ENCODE measurements at regions not wholly inside any gene's neighbourhood (a gene's known extent, or its start where the extent isn't known, plus 50 kb on each side); places are given as distances from the start of the nearest gene placed in this dataset.
"Not testable (repeated sequence)": the region's sequence is repeated elsewhere in the genome, so short reads cannot be mapped to it uniquely, and the experiment has no call there.

DNA sequence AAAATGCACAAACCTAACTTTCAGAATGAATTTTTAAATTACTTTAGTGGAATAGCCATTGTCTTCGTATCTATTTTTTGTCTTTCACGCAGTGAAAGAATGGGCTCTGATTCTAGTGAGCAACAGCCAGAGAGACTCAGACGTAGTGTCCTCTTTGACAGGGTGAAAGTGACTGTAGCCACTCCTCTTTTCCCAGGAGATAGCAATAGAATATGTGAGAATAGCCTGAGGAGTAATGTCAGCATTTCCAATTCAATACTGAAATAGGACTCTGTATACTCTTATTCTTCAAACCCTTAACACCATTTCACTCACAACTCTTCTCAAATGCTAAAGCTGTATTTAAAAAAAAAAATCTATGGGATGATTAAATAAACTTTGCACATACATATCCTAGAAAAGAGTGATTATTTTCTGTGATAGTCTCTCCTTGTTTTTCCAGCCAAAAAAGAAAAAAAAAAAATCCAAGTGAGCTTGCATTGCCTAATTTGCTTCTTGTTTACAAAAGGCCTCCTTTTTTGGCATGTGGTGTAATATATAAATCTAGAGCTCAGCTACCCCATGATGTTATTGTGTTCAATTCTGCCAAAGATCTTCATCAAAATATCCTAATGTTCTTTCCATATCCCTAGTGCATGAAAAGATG, 626.1 kb upstream of the SLITRK6 start:
- no peak for DNase-seq (ENCODE audit: low read depth, low spot score)

DNA sequence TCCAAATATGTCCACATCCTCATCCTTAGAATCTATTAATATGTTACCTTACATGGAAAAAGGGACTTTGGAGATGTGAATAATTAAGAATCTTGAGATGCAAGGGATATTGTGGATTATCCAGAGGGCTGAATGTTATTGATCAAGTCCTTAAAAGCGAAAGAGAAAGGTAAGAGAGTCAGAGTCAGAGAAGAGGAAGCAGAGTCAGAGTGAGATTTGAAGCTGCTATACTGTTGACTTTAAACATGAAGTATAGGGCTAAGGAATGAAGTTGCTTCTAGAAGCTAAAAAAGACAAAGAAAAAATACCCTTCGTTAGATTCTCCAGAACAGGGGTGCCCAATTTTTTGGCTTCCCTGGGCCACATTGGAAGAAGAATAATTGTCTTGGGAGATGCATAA, 627.2 kb upstream of the SLITRK6 start:
- no peak for DNase-seq (ENCODE audit: low read depth, low spot score)

DNA sequence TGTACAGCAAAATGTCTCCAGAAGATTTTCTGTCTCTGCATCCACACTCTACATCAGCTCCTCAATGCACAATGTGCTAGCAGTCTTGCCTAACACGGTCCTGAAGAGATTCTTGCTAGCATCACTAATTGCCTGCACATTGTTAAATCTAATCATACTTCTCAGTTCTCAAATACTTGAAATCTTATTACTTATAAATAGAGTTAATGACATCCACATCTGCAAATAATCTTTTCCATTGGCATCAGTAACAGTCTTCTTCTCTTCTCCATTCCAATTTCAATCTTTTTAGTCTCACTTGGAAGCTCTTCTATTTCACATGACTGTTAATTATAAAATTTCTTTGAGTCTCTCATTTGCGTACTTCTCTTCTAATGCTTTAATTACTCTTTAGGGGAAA, 630.5 kb upstream of the SLITRK6 start:
- no peak for DNase-seq (ENCODE audit: low read depth, low spot score)

DNA sequence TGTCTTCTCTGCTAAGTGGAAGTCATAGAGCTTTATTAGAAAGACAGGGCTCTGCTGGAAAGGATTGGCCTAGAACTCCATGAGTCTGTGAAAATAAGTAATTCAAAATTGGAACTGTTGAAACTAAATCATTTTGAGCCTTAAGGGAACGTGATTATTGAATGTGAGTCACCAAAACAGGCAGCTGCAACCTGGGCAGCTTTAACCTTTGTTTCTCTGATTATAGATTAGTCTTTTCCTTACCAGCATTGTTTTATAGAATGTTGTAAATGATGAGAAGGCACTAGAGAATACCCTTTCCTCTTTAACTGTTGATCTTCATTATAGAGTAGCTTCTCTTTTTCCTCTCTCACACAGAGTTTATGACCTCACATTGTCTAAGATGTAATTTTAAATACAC, 638.8 kb upstream of the SLITRK6 start:
- DNase-seq (ENCODE audit: low read depth, low spot score): no peak

DNA sequence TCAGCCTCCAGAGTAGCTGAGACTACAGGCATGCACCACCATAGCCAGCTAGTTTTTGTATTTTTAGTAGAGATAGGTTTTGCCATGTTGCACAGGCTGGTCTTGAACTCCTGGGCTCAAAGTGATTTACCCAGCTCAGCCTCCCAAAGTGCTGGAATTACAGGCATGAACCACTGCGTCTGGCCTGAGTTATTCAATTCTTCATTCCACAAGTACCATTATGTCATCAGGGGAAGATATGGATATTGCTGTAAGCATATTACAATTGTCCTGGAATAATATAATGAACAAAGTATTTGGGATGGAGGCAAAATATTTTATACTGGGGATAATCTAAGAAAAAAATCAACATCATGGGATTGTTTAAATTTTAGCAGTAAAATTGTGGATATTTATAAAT, 646.0 kb upstream of the SLITRK6 start:
- no peak for DNase-seq (ENCODE audit: low read depth, low spot score)

DNA sequence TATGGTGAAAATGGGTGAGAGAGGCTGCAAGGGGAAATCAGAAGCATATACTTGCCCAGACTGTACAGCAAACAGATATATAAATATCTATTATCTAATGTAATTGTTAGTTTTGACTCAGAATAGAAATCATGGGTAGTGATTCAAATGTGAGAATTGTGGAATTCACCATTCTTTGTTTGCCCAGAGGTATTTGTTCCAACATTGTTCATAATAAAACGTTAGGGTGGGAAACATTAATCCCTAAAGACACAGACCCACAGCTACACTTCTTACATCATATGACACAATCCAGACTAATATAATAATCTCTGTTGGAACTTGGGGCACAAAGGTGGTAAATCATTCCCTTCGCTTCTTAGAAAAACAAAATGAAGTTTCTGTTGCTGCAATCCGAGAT, 646.5 kb upstream of the SLITRK6 start:
- no peak for DNase-seq (ENCODE audit: low read depth, low spot score)

DNA sequence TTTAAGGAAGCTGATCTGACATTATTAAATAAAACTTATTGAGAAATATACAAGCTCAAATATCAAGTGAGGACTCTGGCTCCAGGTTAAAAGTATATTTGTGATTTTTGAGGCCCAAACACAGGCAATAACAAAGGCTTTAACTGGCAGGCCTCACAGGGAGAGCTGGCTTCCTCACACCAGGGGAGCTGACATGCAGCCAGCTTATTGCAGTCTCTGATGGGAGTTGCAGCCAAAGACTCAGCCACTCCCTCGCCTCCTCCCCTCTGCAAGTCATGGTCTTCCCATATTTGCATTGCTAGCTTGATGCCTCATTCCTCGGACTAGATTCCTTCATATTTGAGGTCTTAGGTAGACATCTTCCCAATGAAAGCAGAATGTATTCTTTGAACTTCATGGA, 647.1 kb upstream of the SLITRK6 start:
- DNase-seq (ENCODE audit: low read depth, low spot score): peak; percentile 62

DNA sequence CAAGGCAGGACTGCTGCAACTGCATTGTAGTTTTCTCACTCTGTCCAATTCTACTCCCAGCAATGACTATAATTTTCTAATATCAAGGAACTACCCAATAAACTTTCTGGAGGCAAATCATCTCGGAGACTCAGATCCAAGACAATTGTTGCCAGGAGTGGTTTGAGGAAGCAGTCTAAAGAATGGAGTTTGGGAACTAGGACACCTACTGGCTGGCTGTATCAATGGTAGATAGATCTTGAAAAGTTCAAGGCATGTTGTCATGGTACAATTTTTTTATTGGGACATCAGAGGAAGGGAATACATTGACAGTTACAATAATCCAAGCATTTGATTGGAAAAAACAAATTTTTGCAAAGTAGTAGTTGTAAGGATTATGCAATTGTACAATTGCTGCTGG, 648.3 kb upstream of the SLITRK6 start:
- no peak for DNase-seq (ENCODE audit: low read depth, low spot score)

DNA sequence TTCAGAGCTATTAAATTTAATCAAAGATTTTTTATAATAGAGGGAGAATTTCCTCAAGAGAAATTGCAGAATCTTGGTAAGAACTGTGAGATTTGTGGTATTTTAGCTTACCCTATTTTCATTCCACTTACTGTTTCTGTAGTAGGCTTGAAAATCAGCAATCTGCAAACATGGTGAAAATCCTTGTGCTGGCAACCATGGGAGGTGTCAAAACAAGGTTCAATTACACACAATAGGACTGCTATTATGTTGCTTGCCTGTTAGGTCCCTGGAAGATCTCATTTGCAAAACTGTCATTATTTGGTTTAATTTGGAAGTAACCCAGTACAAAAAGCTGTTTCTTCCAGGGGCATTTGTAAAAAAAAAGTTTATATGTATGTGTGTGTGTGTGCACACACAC, 662.8 kb upstream of the SLITRK6 start:
- DNase-seq (ENCODE audit: low read depth, low spot score): no peak

DNA sequence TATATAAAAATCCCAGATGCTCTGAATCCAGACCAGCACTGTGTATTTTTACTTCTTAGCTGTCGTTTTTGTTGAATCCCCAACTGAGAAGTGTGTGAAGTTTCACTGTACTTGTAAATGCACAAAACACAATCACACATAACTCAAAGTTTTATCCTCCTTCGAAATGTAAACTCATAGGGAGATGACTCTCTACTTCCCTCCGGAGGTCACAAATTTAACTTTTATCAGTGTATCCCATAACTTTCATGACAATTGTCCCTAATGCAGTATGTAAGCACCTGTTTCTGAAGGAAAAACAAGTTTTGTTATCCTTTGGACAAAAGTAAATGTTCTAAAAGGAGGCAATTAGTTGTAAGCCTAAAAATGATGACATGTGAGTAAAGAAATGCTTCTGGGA, 665.0 kb upstream of the SLITRK6 start:
- DNase-seq (ENCODE audit: low read depth, low spot score): no peak

DNA sequence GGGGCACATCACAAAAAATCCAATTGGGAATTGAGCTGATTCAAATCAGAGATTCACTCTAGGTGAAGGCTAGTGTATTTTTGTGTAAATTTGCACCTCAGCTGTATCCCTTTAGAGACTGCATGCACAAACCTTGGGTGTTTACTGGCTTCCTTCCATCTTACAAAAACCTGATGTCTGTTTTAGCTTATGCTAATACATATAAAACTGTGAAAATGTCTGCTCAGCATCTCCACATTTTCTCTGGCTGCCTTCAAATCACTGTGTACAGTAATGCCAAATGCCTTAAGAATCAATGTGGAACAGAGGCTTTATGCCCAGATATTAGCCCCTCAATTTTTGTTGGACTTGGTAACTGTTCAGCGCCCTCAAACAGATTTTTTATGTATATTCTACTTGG, 675.8 kb upstream of the SLITRK6 start:
- no peak for DNase-seq (ENCODE audit: low read depth, low spot score)

DNA sequence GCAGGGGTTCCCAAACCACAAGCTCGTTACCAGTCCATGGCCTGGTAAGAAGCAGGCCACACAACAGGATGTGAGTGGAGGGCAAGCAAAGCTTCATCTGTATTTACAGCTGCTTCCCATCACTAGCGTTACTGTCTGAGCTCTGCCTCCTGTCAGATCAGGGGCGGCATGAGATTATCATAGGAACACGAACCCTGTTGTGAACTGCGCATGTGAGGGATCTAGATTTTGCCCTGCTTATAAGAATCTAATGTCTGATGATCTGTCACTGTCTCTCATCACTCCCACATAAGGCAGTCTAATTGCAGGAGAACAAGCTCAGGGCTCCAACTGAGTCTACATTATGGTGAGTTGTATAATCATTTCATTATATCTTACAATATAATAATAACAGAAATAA, 677.4 kb upstream of the SLITRK6 start:
- DNase-seq (ENCODE audit: low read depth, low spot score): no peak

DNA sequence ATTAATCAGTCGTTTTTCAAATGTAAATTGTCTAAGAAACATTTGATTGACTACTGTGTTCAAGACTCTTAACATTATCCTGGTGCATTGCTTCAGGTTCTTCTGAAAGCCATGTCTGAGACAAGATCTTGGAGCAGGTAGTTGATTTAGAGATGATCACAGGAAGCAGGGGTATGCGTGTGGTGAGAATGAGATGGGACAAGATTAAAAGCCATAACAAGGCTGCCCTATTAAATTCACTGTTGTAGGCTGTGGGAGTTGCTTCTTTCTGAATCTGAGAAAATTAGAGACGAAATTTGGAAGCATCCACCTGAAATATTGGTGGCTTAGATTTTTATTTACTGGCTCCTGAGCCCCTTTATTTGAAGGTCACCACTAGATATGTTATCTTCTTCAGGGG, 687.4 kb upstream of the SLITRK6 start:
- no peak for DNase-seq (ENCODE audit: low read depth, low spot score)

DNA sequence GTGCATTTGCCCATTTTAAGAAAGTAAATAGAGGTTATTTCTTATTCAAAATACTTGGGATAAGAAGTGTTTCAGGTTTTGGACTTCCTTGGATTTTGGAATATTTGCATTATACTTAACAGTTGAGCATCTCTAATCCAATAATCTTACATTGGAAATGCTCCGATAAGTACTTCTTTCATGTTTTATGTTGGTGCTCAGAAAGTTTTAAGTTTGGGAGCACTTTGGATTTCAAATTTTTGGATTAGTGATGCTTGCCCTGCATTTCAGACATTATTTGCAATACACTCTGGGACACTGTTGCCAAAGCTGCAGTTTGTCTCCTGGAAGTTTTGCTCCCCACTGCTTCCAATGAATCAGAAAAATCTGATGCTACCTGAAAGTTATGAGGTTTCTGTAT, 691.9 kb upstream of the SLITRK6 start:
- DNase-seq (ENCODE audit: low read depth, low spot score): no peak

DNA sequence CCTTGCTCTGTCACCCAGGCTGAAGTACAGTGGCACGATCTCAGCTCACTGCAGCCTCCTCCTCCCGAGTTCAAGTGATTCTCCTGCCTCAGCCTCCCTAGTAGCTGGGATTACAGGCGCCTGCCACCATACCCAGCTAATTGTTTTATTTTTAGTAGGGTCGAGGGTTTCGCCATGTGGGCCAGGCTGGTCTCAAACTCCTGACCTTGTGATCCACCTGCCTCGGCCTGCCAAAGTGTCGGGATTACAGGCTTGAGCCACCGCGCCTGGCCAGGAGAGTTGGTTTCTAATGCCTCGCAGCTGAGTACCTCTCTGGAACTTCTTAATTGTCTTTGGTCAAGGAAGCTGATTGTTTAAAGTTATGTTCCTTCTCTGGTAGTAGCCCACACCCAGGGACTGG, 702.7 kb upstream of the SLITRK6 start:
- not testable (repeated sequence) for DNase-seq (ENCODE audit: low read depth, low spot score)

DNA sequence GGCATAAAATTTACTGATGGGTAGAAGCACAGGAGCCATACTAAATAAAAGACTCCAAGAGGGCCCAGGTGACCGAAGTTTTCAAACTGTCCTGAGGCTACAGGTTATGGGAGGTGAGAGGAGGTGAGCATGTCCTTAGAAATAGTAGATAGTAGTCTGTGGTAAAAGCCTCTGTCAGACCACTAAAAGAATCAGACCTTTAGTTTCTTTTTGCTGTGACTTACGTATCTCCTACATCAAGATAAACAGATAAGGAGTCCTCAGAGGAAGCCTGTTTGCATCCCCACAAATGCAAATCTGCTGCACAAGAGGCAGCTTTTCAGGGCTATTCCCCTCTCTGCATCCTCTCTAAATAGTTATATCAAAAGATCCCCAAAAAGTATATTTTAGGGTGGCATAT, 711.6 kb upstream of the SLITRK6 start:
- no peak for DNase-seq (ENCODE audit: low read depth, low spot score)

DNA sequence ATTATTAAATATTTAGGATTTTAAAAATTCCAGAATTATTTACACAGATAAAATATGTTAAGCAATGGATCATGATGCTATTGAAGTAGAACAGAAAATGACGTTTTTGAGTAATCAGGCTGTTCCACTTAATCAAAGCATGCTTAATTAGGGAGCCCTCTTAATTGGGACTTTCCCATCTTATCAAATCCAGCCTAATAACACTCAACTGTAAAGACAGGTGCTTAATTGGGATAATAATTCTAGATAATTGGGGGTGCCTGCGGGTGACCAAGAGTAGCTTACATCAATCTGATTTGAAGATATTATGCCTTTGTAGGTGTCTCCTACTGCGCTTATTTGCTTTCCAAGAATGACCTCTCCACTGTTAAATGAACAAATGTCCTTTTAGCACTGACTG, 742.2 kb upstream of the SLITRK6 start:
- DNase-seq (ENCODE audit: low read depth, low spot score): no peak

DNA sequence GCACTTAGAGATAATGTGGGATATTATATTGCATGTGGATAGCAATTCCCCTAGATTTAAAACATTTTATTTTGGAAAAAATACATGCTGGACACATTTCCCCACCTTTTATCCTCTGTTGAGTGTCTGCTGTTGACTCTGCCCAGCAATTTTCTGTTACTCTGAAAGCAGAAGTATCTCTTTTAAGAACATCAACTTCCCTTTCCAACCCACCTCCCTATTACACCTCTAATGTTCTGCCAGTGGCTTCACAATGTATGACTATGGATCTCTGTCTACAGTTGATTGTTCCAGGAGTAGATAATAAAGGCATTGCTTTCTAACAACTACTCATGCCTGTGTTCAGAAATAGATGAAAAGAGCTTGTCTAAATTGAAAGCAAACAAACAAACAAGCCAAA, 754.8 kb upstream of the SLITRK6 start:
- no peak for DNase-seq (ENCODE audit: low read depth, low spot score)

DNA sequence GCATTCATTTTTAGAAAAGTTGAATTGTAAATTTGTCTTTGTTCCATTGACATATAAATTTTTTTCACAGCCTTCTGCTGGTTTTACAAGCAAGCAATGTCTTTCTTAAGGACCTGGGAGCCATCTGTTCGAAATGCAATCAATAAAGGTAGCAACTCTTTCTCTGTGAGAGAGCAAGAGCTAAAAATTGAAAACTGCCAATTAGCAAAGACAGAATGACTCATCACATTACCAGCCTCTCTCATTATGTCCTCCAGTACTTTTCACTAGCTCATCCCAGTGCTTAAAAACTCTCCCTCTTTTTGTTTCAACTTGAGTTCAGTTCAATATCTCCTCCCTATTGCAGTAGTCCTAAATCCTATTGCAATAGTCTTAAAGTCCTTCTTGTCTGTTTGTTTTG, 760.7 kb upstream of the SLITRK6 start:
- no peak for DNase-seq (ENCODE audit: low read depth, low spot score)

DNA sequence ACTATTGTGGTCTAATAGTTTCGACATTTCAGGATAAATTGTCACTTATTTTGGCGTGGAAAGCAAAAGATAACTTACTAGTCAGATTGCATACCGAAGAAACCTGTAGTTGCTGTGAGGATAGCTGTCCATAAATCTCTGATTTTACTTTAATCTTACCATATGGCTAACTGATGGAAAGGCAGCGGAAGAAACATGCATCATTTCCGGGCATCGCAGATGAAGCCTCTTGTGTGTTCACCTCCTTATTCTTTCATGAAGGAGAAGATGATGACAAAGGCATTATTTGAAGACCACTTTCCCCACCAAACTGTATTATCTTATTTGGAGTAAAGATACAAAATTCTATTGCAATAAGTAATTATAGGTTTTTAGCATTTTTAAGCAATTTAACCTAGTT, 763.6 kb upstream of the SLITRK6 start:
- no peak for DNase-seq (ENCODE audit: low read depth, low spot score)

DNA sequence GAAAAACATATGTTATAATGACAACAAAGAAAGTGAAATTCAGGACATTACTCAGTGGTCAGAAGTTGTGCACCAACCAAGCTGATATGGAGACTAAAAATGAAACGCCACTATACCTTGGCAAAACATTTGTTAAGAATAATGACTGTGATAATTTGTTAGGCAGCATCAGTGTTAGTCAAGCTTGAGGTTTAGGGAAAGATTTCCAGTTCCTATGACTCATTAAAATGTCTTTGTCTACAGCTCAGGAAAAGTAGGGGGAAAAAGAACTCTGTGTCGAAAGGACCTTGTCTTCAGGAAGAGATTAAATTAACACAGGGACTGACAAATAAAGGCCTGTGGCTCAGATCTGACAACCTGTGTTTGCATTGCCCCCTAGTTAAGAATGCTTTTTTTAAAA, 764.1 kb upstream of the SLITRK6 start:
- DNase-seq (ENCODE audit: low read depth, low spot score): no peak

DNA sequence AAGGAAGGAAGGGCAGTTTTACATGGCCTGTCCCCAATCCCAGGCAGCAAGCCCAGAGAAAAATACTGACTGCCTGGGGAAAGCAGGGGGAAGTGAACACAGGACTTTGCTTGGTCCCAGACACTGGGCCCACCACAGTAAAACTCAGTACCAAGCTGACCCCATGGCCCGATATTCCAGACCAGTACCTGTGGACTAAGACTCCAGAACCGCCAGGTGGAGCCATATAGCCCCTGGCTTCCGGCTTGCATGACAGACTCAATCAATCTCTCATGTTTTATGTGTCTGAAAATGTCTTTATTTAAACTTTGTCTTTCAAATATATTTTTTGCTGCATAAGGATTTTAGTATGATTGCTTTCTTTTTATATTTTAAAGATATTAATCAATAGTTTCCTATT, 767.9 kb upstream of the SLITRK6 start:
- DNase-seq (ENCODE audit: low read depth, low spot score): no peak

DNA sequence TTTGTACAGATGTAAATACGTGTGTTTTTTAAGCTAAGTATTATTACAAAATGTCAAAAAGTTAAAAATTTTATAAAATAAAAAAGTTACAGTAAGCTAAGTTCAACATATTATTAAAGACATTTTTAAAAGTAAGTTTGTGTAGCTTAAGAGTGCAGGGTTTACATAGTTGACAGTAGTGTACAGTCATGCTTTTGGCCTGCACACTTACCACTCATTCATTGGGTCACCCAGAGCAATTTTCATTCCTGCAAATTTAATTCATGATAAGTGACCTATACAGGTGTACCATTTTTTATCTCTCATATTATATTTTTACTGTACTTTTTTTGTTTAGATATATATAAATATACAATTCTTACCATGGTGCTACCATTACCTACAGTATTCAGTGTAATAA, 769.9 kb upstream of the SLITRK6 start:
- DNase-seq (ENCODE audit: low read depth, low spot score): no peak

DNA sequence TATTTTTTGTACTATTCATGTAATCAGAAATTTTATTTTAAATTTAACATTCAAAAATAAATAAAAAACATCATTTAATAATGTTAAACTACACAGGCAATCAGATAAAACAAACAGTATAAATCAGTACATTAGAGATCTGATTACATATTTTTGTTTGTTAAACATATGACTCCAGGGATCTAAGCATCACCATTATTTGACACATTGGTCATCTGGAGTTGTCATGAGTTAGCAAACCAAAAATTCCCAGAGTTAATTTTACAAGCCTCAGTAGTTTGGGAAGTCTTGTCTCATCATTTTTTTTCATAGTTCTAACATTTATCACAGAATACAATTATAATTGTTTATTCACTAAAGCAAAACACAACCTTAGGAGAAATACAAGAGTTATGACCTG, 770.8 kb upstream of the SLITRK6 start:
- DNase-seq (ENCODE audit: low read depth, low spot score): no peak

DNA sequence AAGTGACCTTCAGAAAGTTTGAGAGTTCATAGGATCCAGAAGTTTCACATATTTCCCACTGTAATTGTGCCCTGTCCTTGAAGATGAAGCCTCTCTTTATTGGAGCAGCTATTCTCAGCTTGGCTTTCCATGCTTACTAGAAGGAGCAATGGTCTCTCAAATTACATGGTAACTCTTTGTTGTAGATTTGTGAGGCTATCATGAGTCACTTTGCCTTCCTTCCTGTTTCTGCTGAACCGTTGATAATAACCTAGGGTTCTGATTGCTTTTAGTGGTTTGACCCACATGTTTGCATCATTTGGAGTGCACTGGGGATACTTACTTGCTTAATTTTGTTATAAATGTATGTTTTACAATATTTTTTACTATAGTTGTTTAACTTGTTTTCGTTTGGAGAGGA, 772.9 kb upstream of the SLITRK6 start:
- no peak for DNase-seq (ENCODE audit: low read depth, low spot score)

Data from brain pericyte (primary cell).